IMR-90 (cell line): ENCODE measurements at regions not wholly inside any gene's neighbourhood (a gene's known extent, or its start where the extent isn't known, plus 50 kb on each side); places are given as distances from the start of the nearest gene placed in this dataset.

Experiments used
- ATAC-seq: fragments of 200-7000 bp; cut with Tn5 transposase; 2 replicates; pipeline ENCODE4 v1.9.1; 2020; ENCODE audit warnings: low read depth, mild to moderate bottlenecking, moderate library complexity
- BruUV-seq: library from RNA; stranded (reverse); fragments of 400-500 nt; replicated peaks from 2 replicates; lab custom pipeline; 2021; lab: Mats Ljungman, UMichigan
- CTCF ChIA-PET: fragments of 300-600 bp; formaldehyde crosslinking; extraction: SDS; loops from one replicate; lab custom pipeline; 2021; ENCODE audit warnings: antibody characterized with exemption; lab: Yijun Ruan, JAX
- POLR2A ChIA-PET: fragments of 300-600 bp; sonication (Branson Sonifier 250); formaldehyde crosslinking; loops from one replicate; lab custom pipeline; 2022; ENCODE audit warnings: antibody characterized with exemption; ENCODE audit not compliant: unreplicated experiment; lab: Charles Lee
- DNase-seq: peaks from one replicate; pipeline ENCODE4 v3.0.0; 2013
- H2AFZ ChIP-seq: replicated peaks from 2 replicates; pipeline ENCODE3; 2013; ENCODE audit warnings: low read length, mild to moderate bottlenecking; ENCODE audit not compliant: poor library complexity
- H2AK5ac ChIP-seq: 2 replicates; pipeline ENCODE4 v1.6.1; 2013; ENCODE audit warnings: low read depth, low read length, inconsistent platforms
- H2AK9ac ChIP-seq: replicated peaks from 2 replicates; pipeline ENCODE3; 2013; ENCODE audit warnings: mild to moderate bottlenecking, low read depth, low read length, moderate library complexity; ENCODE audit not compliant: poor library complexity
- H2BK120ac ChIP-seq: 2 replicates; pipeline ENCODE4 v1.6.1; 2013; ENCODE audit warnings: low read depth, low read length, inconsistent platforms
- H2BK15ac ChIP-seq: 3 replicates; pipeline ENCODE4 v1.6.1; 2013; ENCODE audit warnings: low read depth, low read length, inconsistent platforms
- H2BK20ac ChIP-seq: 2 replicates; pipeline ENCODE4 v1.6.1; 2013; ENCODE audit warnings: low read depth, mild to moderate bottlenecking, inconsistent platforms, low read length, moderate library complexity
- H2BK5ac ChIP-seq: 2 replicates; pipeline ENCODE4 v1.6.1; 2013; ENCODE audit warnings: mild to moderate bottlenecking, low read depth, low read length, inconsistent platforms; ENCODE audit not compliant: poor library complexity, severe bottlenecking
- H3K14ac ChIP-seq: replicated peaks from 2 replicates; pipeline ENCODE4 v1.6.1; 2013; ENCODE audit warnings: low read depth, low read length, inconsistent platforms
- H3K18ac ChIP-seq: 2 replicates; pipeline ENCODE4 v1.6.1; 2013; ENCODE audit warnings: low read depth, low read length, control low read depth
- H3K23ac ChIP-seq: 2 replicates; pipeline ENCODE4 v1.6.1; 2013; ENCODE audit warnings: low read depth, low read length, inconsistent platforms
- H3K27ac ChIP-seq: 2 replicates; pipeline ENCODE4 v1.5.1; 2013; ENCODE audit warnings: mild to moderate bottlenecking, control low read depth, low read length; ENCODE audit not compliant: insufficient read depth
- H3K27me3 ChIP-seq: 2 replicates; pipeline ENCODE4 v1.6.1; 2013; ENCODE audit warnings: low read length; ENCODE audit not compliant: control insufficient read depth, insufficient read depth
- H3K36me3 ChIP-seq: 2 replicates; pipeline ENCODE4 v1.6.1; 2013; ENCODE audit warnings: low read length, mixed read lengths; ENCODE audit not compliant: control insufficient read depth, insufficient read depth
- H3K4ac ChIP-seq: 2 replicates; pipeline ENCODE4 v1.6.1; 2013; ENCODE audit warnings: low read depth, low read length, inconsistent platforms
- H3K4me1 ChIP-seq: 2 replicates; pipeline ENCODE4 v1.6.1; 2013; ENCODE audit warnings: low read length, mixed read lengths; ENCODE audit not compliant: control insufficient read depth, insufficient read depth
- H3K4me2 ChIP-seq: 2 replicates; pipeline ENCODE4 v1.6.1; 2013; ENCODE audit warnings: low read depth, mild to moderate bottlenecking, control low read depth, low read length, moderate library complexity
- H3K4me3 ChIP-seq: 2 replicates; pipeline ENCODE4 v1.5.1; 2013; ENCODE audit warnings: low read depth, mild to moderate bottlenecking, control low read depth, low read length, moderate library complexity; ENCODE audit not compliant: insufficient read depth
- H3K56ac ChIP-seq: 2 replicates; pipeline ENCODE4 v1.6.1; 2013; ENCODE audit warnings: low read length, inconsistent platforms; ENCODE audit not compliant: insufficient read depth; ENCODE audit errors: extremely low read depth
- H3K79me1 ChIP-seq, 2 experiments: 2 replicates each; pipeline ENCODE4 v1.6.1; 2013; ENCODE audit warnings: low read length in 2 of 2, inconsistent platforms in 1 of 2, low read depth in 1 of 2
- H3K9ac ChIP-seq: 2 replicates; pipeline ENCODE4 v1.6.1; 2013; ENCODE audit warnings: low read depth, low read length, control low read depth
- H3K9me1 ChIP-seq: 2 replicates; pipeline ENCODE4 v1.6.1; 2013; ENCODE audit warnings: low read length, inconsistent platforms; ENCODE audit not compliant: insufficient read depth
- H3K9me3 ChIP-seq: 2 replicates; pipeline ENCODE4 v1.6.1; 2013; ENCODE audit warnings: low read length; ENCODE audit not compliant: control insufficient read depth, insufficient read depth
- H4K20me1 ChIP-seq: 2 replicates; pipeline ENCODE4 v1.6.1; 2013; ENCODE audit warnings: low read length, inconsistent platforms; ENCODE audit not compliant: insufficient read depth
- H4K5ac ChIP-seq: 2 replicates; pipeline ENCODE4 v1.6.1; 2013; ENCODE audit warnings: mild to moderate bottlenecking, low read depth, low read length, control low read depth
- H4K8ac ChIP-seq, 2 experiments: 2 replicates each; pipeline ENCODE4 v1.6.1; 2013; ENCODE audit warnings: low read depth in 2 of 2, low read length in 2 of 2, control low read depth in 1 of 2, inconsistent platforms in 1 of 2
- H4K91ac ChIP-seq: 2 replicates; pipeline ENCODE4 v1.6.1; 2013; ENCODE audit warnings: low read depth, low read length, inconsistent platforms; ENCODE audit not compliant: insufficient read depth
- RAD21 ChIP-seq: IDR thresholded peaks from 2 replicates; pipeline ENCODE4 v1.6.1; 2012; ENCODE audit warnings: low read length, improper control_type of control experiment
- SMC3 ChIP-seq: fragments of 150-350 bp; IDR thresholded peaks from 2 replicates; pipeline ENCODE4 v1.6.1; 2016; ENCODE audit warnings: low read depth, mild to moderate bottlenecking, antibody characterized with exemption, low read length, moderate library complexity
- WGBS, 2 experiments: methylation state at CpG; one replicate each; pipeline versions ENCODE4 v1.1.5 to v1.1.7; 2013; ENCODE audit warnings: missing lambda C conversion rate in 2 of 2; ENCODE audit not compliant: insufficient read length in 1 of 2; ENCODE audit errors: extremely low coverage in 2 of 2; 5-methylcytosine and 5-hydroxymethylcytosine counted together
- dilution Hi-C: fragments of 300-500 bp; cut with HindIII; formaldehyde crosslinking; loops from one replicate; pipeline ENCODE4 v1.14.3; 2018; ENCODE audit warnings: low sequenced_read_pairs; ENCODE audit not compliant: unreplicated experiment
- in situ Hi-C: fragments of 300-500 bp; cut with MboI; formaldehyde crosslinking; loops from 3 replicates; pipeline ENCODE4 v1.14.3; 2019; ENCODE audit warnings: low sequenced_read_pairs, inconsistent platforms, mixed read lengths
- intact Hi-C: fragments of 100-400 bp; cut with micrococcal nuclease; formaldehyde crosslinking; loops from 2 replicates; pipeline ENCODE4 v1.10.0; 2022

- DNase-seq (no peak), ATAC-seq (no peak)
- no TSS peak for BruUV-seq
- in situ Hi-C loops: no loop called here
- Histone ChIP-seq H2BK120ac (no peak overlapping the region), H2BK5ac (no peak overlapping the region), H3K18ac (no peak overlapping the region), H2BK20ac (no peak overlapping the region), H3K36me3 (no peaks in the 10 kb centered on the region), H2BK15ac (no peak overlapping the region), H3K4me3 (no peak overlapping the region), H3K79me1 (no peaks in the 10 kb centered on the region), H2AK9ac (peak overlapping the region; percentile 24), H4K91ac (no peak overlapping the region), H4K5ac (no peak overlapping the region), H3K56ac (no peak overlapping the region), H3K14ac (no peak overlapping the region), H3K9me3 (peaks cover 5% of the 10 kb centered on the region; the same call in 1 of the 2 replicates), H3K4me1 (no peaks in the 10 kb centered on the region), H3K4ac (no peak overlapping the region), H3K23ac (no peak overlapping the region), H3K9ac (no peak overlapping the region), H2AK5ac (no peak overlapping the region), H3K27me3 (peaks cover 9% of the 10 kb centered on the region), H4K20me1 (no peaks in the 10 kb centered on the region), H3K9me1 (no peaks in the 10 kb centered on the region), H3K27ac (no peak overlapping the region), H3K4me2 (no peak overlapping the region), H2AFZ (no peak overlapping the region), H4K8ac (no peak overlapping the region)
- WGBS, 2 experiments: 51% methylated on average over 2 of the region's 13 CpGs; no CpG with 5 or more reads in 1 of the 2 experiments
- ChIA-PET CTCF (no interaction called here), POLR2A (no interaction called here)
- dilution Hi-C loops: no loop called here
- intact Hi-C loops: no loop called here
- TF ChIP-seq SMC3 (no peak), RAD21 (no peak)
Measured at GRCh38 chr11:119545978-119546915, 123.3 kb upstream of the THY1 start.
